ENCODE measurements at regions not wholly inside any gene's neighbourhood (a gene's known extent, or its start where the extent isn't known, plus 50 kb on each side); places are given as distances from the start of the nearest gene placed in this dataset.

GRCh38 chr15:46763091-46763490, 954.2 kb upstream of the SEMA6D start:
- no peak for ATAC-seq (replicated peaks in 6 of 8)
- no peak overlapping the region for H3K27ac ChIP-seq
- in situ Hi-C loops (cut with MboI; ENCODE audit: low pct_unique_long_range_greater_than_20kb in 2 of 9, low sequenced_read_pairs in 9 of 9, unreplicated experiment in 9 of 9) = no loop called here
- WGBS, 10 experiments = 20 to 100% (median 93%) methylated on average over 1 of the region's 1 CpG; no CpG with 5 or more reads in 2 of the 10 experiments
- peaks cover 0 to 3% of the 10 kb centered on the region in 2 donors for H3K4me1 ChIP-seq (replicated peaks in 1 of 2)
- H3K4me3 ChIP-seq = no peak overlapping the region

GRCh38 chr15:46764851-46765250, 952.5 kb upstream of the SEMA6D start:
- no peak for ATAC-seq (replicated peaks in 6 of 8)
- peaks cover 0 to 3% of the 10 kb centered on the region in 2 donors for H3K4me1 ChIP-seq (replicated peaks in 1 of 2)
- no peak overlapping the region for H3K27ac ChIP-seq
- in situ Hi-C loops (cut with MboI; ENCODE audit: low pct_unique_long_range_greater_than_20kb in 2 of 9, low sequenced_read_pairs in 9 of 9, unreplicated experiment in 9 of 9) = no loop called here
- 6 to 98% (median 73%) methylated on average over 1 to 7 of the region's 7 CpGs; no CpG with 5 or more reads in 1 of the 10 experiments for WGBS, 10 experiments
- no peak overlapping the region for H3K4me3 ChIP-seq

- H3K4me3 ChIP-seq = no peak overlapping the region
- H3K27ac ChIP-seq = no peak overlapping the region
- peaks cover 0 to 3% of the 10 kb centered on the region in 2 donors for H3K4me1 ChIP-seq (replicated peaks in 1 of 2)
- WGBS, 10 experiments = 0 to 100% (median 45%) methylated on average over 1 to 2 of the region's 2 CpGs; no CpG with 5 or more reads in 2 of the 10 experiments
- in situ Hi-C loops (cut with MboI; ENCODE audit: low pct_unique_long_range_greater_than_20kb in 2 of 9, low sequenced_read_pairs in 9 of 9, unreplicated experiment in 9 of 9) = no loop called here
- ATAC-seq (replicated peaks in 6 of 8) = no peak
Measured at GRCh38 chr15:46766021-46766420, 951.3 kb upstream of the SEMA6D start.

- H3K27ac ChIP-seq = no peak overlapping the region
- H3K4me3 ChIP-seq = no peak overlapping the region
- 20 to 80% (median 63%) methylated on average over 2 to 7 of the region's 8 CpGs; no CpG with 5 or more reads in 5 of the 10 experiments for WGBS, 10 experiments
- in situ Hi-C loops (cut with MboI; ENCODE audit: low pct_unique_long_range_greater_than_20kb in 2 of 9, low sequenced_read_pairs in 9 of 9, unreplicated experiment in 9 of 9) = no loop called here
- peaks cover 0 to 3% of the 10 kb centered on the region in 2 donors for H3K4me1 ChIP-seq (replicated peaks in 1 of 2)
- no peak for ATAC-seq (replicated peaks in 6 of 8)
Measured at GRCh38 chr15:46768287-46768686, 949.0 kb upstream of the SEMA6D start.

- Histone ChIP-seq H3K4me1 (replicated peaks in 1 of 2) (no peaks in the 10 kb centered on the region), H3K27ac (no peak overlapping the region), H3K4me3 (no peak overlapping the region)
- no peak for ATAC-seq (replicated peaks in 6 of 8)
- WGBS, 10 experiments = 13 to 100% (median 91%) methylated on average over 1 to 9 of the region's 9 CpGs; no CpG with 5 or more reads in 1 of the 10 experiments
- in situ Hi-C loops (cut with MboI; ENCODE audit: low pct_unique_long_range_greater_than_20kb in 2 of 9, low sequenced_read_pairs in 9 of 9, unreplicated experiment in 9 of 9) = no loop called here
Measured at GRCh38 chr15:46773016-46773415, 944.3 kb upstream of the SEMA6D start.

GRCh38 chr15:46778876-46779275, 938.4 kb upstream of the SEMA6D start:
- no peak overlapping the region for H3K4me3 ChIP-seq
- WGBS, 10 experiments = 17 to 100% (median 86%) methylated on average over 1 to 5 of the region's 5 CpGs; no CpG with 5 or more reads in 2 of the 10 experiments
- peak in 4 of 8 experiments; percentile 42 to 57 (median 48) for ATAC-seq (replicated peaks in 6 of 8)
- in situ Hi-C loops (cut with MboI; ENCODE audit: low pct_unique_long_range_greater_than_20kb in 2 of 9, low sequenced_read_pairs in 9 of 9, unreplicated experiment in 9 of 9) = no loop called here
- H3K4me1 ChIP-seq (replicated peaks in 1 of 2) = peaks cover 2 to 25% of the 10 kb centered on the region in 2 donors
- H3K27ac ChIP-seq = no peak overlapping the region

GRCh38 chr15:46786590-46787285, 930.6 kb upstream of the SEMA6D start:
- Histone ChIP-seq H3K27ac (no peak overlapping the region), H3K4me1 (replicated peaks in 1 of 2) (peaks cover 11 to 43% of the 10 kb centered on the region in 2 donors), H3K4me3 (no peak overlapping the region)
- ATAC-seq (replicated peaks in 6 of 8) = peak in 6 of 8 experiments; percentile 48 to 96 (median 88)
- in situ Hi-C loops (cut with MboI; ENCODE audit: low pct_unique_long_range_greater_than_20kb in 2 of 9, low sequenced_read_pairs in 9 of 9, unreplicated experiment in 9 of 9) = no loop called here
- WGBS, 10 experiments = 0 to 100% (median 62%) methylated on average over 1 to 5 of the region's 5 CpGs; no CpG with 5 or more reads in 1 of the 10 experiments

- WGBS, 10 experiments = 17 to 94% (median 89%) methylated on average over 2 to 3 of the region's 3 CpGs
- Histone ChIP-seq H3K27ac (no peak overlapping the region), H3K4me1 (replicated peaks in 1 of 2) (no peaks in the 10 kb centered on the region), H3K4me3 (no peak overlapping the region)
- ATAC-seq (replicated peaks in 6 of 8) = no peak
- in situ Hi-C loops (cut with MboI; ENCODE audit: low pct_unique_long_range_greater_than_20kb in 2 of 9, low sequenced_read_pairs in 9 of 9, unreplicated experiment in 9 of 9) = no loop called here
Measured at GRCh38 chr15:46795685-46796084, 921.6 kb upstream of the SEMA6D start.

GRCh38 chr15:46808834-46809233, 908.5 kb upstream of the SEMA6D start:
- Histone ChIP-seq H3K27ac (no peak overlapping the region), H3K4me1 (replicated peaks in 1 of 2) (no peaks in the 10 kb centered on the region), H3K4me3 (no peak overlapping the region)
- ATAC-seq (replicated peaks in 6 of 8) = no peak
- in situ Hi-C loops (cut with MboI; ENCODE audit: low pct_unique_long_range_greater_than_20kb in 2 of 9, low sequenced_read_pairs in 9 of 9, unreplicated experiment in 9 of 9) = no loop called here
- WGBS, 10 experiments = 0 to 100% (median 78%) methylated on average over 1 of the region's 1 CpG; no CpG with 5 or more reads in 4 of the 10 experiments

- ATAC-seq (replicated peaks in 6 of 8) = peak in 5 of 8 experiments; percentile 56 to 85 (median 68)
- WGBS, 10 experiments = 0 to 100% (median 58%) methylated on average over 1 to 3 of the region's 4 CpGs; no CpG with 5 or more reads in 2 of the 10 experiments
- in situ Hi-C loops (cut with MboI; ENCODE audit: low pct_unique_long_range_greater_than_20kb in 2 of 9, low sequenced_read_pairs in 9 of 9, unreplicated experiment in 9 of 9) = no loop called here
- H3K27ac ChIP-seq = no peak overlapping the region
- H3K4me3 ChIP-seq = no peak overlapping the region
- peaks cover 5 to 8% of the 10 kb centered on the region in 2 donors for H3K4me1 ChIP-seq (replicated peaks in 1 of 2)
Measured at GRCh38 chr15:46815240-46815639, 902.1 kb upstream of the SEMA6D start.

- in situ Hi-C loops (cut with MboI; ENCODE audit: low pct_unique_long_range_greater_than_20kb in 2 of 9, low sequenced_read_pairs in 9 of 9, unreplicated experiment in 9 of 9) = no loop called here
- ATAC-seq (replicated peaks in 6 of 8) = peak in 4 of 8 experiments; percentile 37 to 51 (median 43)
- WGBS, 10 experiments = 0 to 100% (median 0%) methylated on average over 1 of the region's 1 CpG; no CpG with 5 or more reads in 7 of the 10 experiments
- peaks cover 5 to 8% of the 10 kb centered on the region in 2 donors for H3K4me1 ChIP-seq (replicated peaks in 1 of 2)
- H3K27ac ChIP-seq = no peak overlapping the region
- no peak overlapping the region for H3K4me3 ChIP-seq
Measured at GRCh38 chr15:46815765-46816164, 901.5 kb upstream of the SEMA6D start.

- no peak overlapping the region for H3K27ac ChIP-seq
- in situ Hi-C loops (cut with MboI; ENCODE audit: low pct_unique_long_range_greater_than_20kb in 2 of 9, low sequenced_read_pairs in 9 of 9, unreplicated experiment in 9 of 9) = no loop called here
- ATAC-seq (replicated peaks in 6 of 8) = peak in 4 of 8 experiments; percentile 25 to 97 (median 32)
- H3K4me1 ChIP-seq (replicated peaks in 1 of 2) = no peaks in the 10 kb centered on the region
- H3K4me3 ChIP-seq = no peak overlapping the region
- 100% methylated on average over 1 of the region's 1 CpG; no CpG with 5 or more reads in 9 of the 10 experiments for WGBS, 10 experiments
Measured at GRCh38 chr15:46848704-46849103, 868.6 kb upstream of the SEMA6D start.

- peak in 3 of 8 experiments; percentile 28 to 31 (median 29) for ATAC-seq (replicated peaks in 6 of 8)
- in situ Hi-C loops (cut with MboI; ENCODE audit: low pct_unique_long_range_greater_than_20kb in 2 of 9, low sequenced_read_pairs in 9 of 9, unreplicated experiment in 9 of 9) = no loop called here
- H3K27ac ChIP-seq = no peak overlapping the region
- peaks cover 20 to 28% of the 10 kb centered on the region in 2 donors for H3K4me1 ChIP-seq (replicated peaks in 1 of 2)
- WGBS, 10 experiments = 0 to 80% (median 50%) methylated on average over 1 to 2 of the region's 2 CpGs
- no peak overlapping the region for H3K4me3 ChIP-seq
Measured at GRCh38 chr15:46853600-46853999, 863.7 kb upstream of the SEMA6D start.

- ATAC-seq (replicated peaks in 6 of 8) = no peak
- Histone ChIP-seq H3K4me1 (replicated peaks in 1 of 2) (peaks cover 24 to 37% of the 10 kb centered on the region in 2 donors), H3K4me3 (no peak overlapping the region), H3K27ac (no peak overlapping the region)
- in situ Hi-C loops (cut with MboI; ENCODE audit: low pct_unique_long_range_greater_than_20kb in 2 of 9, low sequenced_read_pairs in 9 of 9, unreplicated experiment in 9 of 9) = no loop called here
Measured at GRCh38 chr15:46854564-46854963, 862.7 kb upstream of the SEMA6D start.

Measured in motor neuron (in vitro differentiated cells).